AG04449 (cell line): ENCODE measurements at regions not wholly inside any gene's neighbourhood (a gene's known extent, or its start where the extent isn't known, plus 50 kb on each side); places are given as distances from the start of the nearest gene placed in this dataset.

Source experiments
- CTCF ChIA-PET: fragments of 350-600 bp; formaldehyde crosslinking; extraction: SDS; loops from one replicate; lab custom pipeline; 2021; ENCODE audit warnings: antibody characterized with exemption; lab: Yijun Ruan, JAX
- POLR2A ChIA-PET: fragments of 400-600, 350-600 bp; formaldehyde crosslinking; extraction: SDS; loops from one replicate; lab custom pipeline; 2020; ENCODE audit warnings: antibody characterized with exemption, inconsistent platforms; lab: Yijun Ruan, JAX
- DNase-seq: peaks from one replicate; pipeline ENCODE4 v3.0.0-alpha.2; 2010; ENCODE audit warnings: low read depth, low spot score
- H3K4me3 ChIP-seq: 2 replicates; pipeline ENCODE4 v1.5.1; 2011; ENCODE audit warnings: low read depth, mild to moderate bottlenecking, control low read depth, low read length
- TF ChIP-seq, protein P1 (sequence below): IDR thresholded peaks from one replicate; pipeline ENCODE4 v1.5.1; 2011; ENCODE audit warnings: mild to moderate bottlenecking, moderate library complexity, low read length, control low read depth, inconsistent platforms; ENCODE audit not compliant: insufficient read depth; ENCODE audit errors: missing control alignments

DNA sequence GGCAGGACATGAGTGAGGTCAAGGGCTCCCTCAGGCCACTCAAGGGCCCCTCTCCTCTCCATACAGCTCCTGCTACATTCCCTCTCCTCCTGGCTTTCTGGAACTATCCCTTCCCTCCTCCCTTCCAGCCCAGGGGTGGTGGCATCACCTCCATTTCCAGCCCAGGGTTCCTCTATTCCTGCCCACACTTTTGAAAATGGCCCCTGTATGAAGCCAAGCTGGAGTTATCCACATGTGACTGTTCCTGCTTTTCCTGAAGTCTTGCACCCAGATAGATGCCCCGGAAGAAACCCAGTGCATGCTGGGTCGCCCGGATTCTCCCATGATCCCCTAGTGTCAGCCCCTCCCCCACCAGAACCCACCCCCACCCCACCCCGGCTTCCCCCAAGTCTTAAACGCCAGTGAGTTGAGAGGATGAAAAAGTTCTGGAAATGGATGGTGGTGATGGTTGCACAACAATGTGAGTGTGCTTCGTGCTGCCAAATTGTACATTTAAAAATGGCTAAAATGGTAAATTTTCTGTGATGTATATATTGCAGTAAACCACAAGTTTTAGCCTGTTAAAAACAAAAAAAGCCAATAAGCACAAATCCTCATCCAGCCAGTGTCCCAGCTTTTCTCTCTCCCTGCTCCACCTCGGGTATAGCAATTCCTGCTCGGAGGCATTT is 136.9 kb downstream of the SCARB1 start:
- no peak overlapping the region for H3K4me3 ChIP-seq
- ChIA-PET CTCF (interaction anchor here (0.6 to 0.8 kb wide), 2 partner anchors 7 to 643 kb away, joined by 3 read pairs; no protein-coding TSS in a partner anchor), POLR2A (no interaction called here)
- TF ChIP-seq, protein P1, sequence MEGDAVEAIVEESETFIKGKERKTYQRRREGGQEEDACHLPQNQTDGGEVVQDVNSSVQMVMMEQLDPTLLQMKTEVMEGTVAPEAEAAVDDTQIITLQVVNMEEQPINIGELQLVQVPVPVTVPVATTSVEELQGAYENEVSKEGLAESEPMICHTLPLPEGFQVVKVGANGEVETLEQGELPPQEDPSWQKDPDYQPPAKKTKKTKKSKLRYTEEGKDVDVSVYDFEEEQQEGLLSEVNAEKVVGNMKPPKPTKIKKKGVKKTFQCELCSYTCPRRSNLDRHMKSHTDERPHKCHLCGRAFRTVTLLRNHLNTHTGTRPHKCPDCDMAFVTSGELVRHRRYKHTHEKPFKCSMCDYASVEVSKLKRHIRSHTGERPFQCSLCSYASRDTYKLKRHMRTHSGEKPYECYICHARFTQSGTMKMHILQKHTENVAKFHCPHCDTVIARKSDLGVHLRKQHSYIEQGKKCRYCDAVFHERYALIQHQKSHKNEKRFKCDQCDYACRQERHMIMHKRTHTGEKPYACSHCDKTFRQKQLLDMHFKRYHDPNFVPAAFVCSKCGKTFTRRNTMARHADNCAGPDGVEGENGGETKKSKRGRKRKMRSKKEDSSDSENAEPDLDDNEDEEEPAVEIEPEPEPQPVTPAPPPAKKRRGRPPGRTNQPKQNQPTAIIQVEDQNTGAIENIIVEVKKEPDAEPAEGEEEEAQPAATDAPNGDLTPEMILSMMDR = no peak
- DNase-seq = no peak

DNA sequence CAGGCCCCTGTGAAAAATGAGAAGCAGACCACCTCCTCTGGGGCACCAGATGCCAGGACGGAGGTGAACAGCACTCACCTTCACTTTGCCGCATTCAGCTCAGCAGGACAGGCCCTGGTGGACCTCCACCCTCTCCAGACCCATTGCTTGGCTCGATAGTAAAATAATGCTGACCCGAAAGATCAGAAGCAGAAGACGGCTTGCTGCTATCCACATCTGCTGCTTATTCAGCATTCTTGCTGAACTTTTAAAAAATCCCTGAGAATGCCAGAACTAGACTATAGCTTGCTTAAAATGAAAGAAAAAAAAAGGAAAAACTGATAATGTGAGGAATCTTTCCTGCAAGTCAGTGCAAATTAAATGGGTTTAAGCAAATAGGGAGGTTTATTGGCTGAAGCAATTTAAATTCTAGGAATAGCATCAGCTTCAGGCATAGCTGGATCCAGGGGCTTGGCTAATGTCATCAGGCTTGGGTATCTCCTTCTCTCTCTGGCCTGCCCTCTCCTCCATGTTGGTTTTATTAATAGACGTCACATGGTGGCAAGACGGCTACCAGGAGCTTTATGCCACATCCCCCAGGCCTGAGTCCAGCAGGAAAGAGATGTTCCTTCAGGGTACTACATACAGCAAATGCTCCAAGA is 137.9 kb downstream of the SCARB1 start:
- POLR2A ChIA-PET = no interaction called here
- DNase-seq = no peak
- H3K4me3 ChIP-seq = no peak overlapping the region
- TF ChIP-seq, protein P1 = no peak
- CTCF ChIA-PET = interaction anchor here (0.5 to 1.3 kb wide), 2 partner anchors 10 to 25 kb away, joined by 3 to 4 read pairs; no protein-coding TSS in a partner anchor

DNA sequence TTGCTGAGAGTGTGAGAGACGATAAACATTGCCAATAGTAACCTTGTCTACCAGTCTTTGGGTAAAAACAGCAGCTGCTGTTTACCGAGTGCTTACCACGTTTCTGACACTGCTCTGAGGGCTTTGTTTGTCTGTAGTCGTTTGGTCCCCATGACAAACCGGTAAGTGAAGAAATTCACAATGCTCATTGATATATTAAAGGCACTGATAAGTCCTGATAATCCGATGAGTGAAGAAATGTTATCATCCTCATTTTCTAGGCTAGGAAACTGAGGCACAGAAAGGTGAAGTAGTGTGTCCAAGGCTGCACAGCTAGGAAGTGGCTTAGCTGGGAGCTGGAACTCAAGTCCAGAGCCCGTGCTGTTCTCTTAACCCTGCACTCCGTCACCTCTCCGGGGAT is 138.6 kb downstream of the SCARB1 start:
- DNase-seq = no peak
- TF ChIP-seq, protein P1 = no peak
- CTCF ChIA-PET = interaction anchor here (1.3 kb wide), 1 partner anchor 10 kb away, joined by 4 read pairs; no protein-coding TSS in a partner anchor
- POLR2A ChIA-PET = no interaction called here
- no peak overlapping the region for H3K4me3 ChIP-seq

DNA sequence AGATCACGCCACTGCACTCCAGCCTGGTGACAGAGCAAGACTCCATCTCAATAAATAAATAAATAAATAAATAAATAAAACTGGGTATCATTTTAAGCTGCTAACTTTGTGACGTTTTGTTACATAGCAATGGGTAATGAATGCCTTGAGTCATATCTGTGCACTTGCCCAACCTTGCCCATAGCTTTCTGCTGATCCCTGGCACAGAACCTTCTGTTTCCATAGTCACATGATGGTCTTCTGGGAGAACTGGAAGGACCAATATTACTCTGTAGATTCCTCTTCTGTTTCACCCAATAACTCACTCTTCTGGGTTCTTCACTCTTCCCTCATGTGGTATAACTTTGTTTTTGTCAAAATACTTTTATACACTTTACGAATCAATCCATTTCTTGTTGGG is 140.8 kb downstream of the SCARB1 start:
- TF ChIP-seq, protein P1 = no peak
- POLR2A ChIA-PET = no interaction called here
- H3K4me3 ChIP-seq = no peak overlapping the region
- no peak for DNase-seq
- CTCF ChIA-PET = interaction anchor here (1.5 kb wide), 1 partner anchor 16 kb away, joined by 3 read pairs; no protein-coding TSS in a partner anchor

DNA sequence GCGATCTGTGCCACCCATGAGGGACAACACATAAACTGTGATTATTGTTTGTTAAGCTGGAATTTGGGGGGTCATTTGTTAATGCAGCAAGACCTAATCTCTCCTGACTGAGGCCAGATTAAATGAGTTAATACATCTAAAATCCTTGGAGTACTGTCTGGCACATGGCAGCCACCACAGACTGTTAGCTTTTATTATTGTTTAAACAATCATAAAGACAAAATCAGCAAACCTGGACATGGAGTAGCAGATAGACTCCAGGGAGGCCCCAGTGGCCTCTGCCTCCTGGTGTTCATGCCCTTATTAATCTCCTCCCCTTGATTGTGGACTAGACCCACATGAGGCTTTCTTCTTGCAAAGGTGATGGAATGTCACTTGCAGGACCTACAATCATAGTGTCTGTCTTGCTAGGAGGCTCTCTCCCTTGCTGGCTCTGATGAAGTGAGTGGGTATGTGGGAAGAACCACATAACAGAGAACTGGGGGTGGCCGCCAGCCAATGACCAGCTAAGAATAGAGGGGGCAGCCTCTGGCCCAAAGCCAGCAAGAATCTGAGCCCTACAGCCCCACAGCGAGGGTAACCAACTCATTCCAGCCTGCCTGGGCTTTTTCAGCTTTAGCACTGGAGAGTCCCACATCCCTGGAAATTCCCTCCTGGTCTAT is 142.0 kb downstream of the SCARB1 start:
- ChIA-PET POLR2A (no interaction called here), CTCF (interaction anchor here (1.0 to 1.9 kb wide), 8 partner anchors 9 to 202 kb away, joined by 3 to 15 read pairs (median 4); no protein-coding TSS in a partner anchor)
- TF ChIP-seq, protein P1 = no peak
- H3K4me3 ChIP-seq = no peak overlapping the region
- DNase-seq = no peak
